A673 (cell line): ENCODE measurements at regions not wholly inside any gene's neighbourhood (a gene's known extent, or its start where the extent isn't known, plus 50 kb on each side); places are given as distances from the start of the nearest gene placed in this dataset.

Experiments used
- CTCF ChIP-seq: fragments of 300-800, 200-600 bp; sonication (generic); conservative IDR thresholded peaks from 2 replicates; pipeline ENCODE4 v1.5.1; 2017; ENCODE audit warnings: low read depth, mild to moderate bottlenecking, antibody characterized with exemption, low read length, moderate library complexity, mixed read lengths
- EZH2 ChIP-seq: fragments of 200-600 bp; sonication (generic); IDR thresholded peaks from 2 replicates; pipeline ENCODE4 v1.6.1; 2017; ENCODE audit warnings: borderline replicate concordance, low read depth, mild to moderate bottlenecking, mixed read lengths, antibody characterized with exemption, low read length; ENCODE audit not compliant: poor library complexity, severe bottlenecking

- TF ChIP-seq CTCF (no peak), EZH2 (no peak)
Measured at GRCh38 chr4:171376724-171377123, 436.5 kb upstream of the GALNTL6 start.
